ENCODE measurements at regions not wholly inside any gene's neighbourhood (a gene's known extent, or its start where the extent isn't known, plus 50 kb on each side); places are given as distances from the start of the nearest gene placed in this dataset.

GRCh38 chr5:126309860-126310259, 113.3 kb upstream of the GRAMD2B start:
- no peak for DNase-seq

GRCh38 chr5:126311766-126312165, 111.4 kb upstream of the GRAMD2B start:
- DNase-seq, result no peak

- no peak for DNase-seq
These were observed 107.9 kb upstream of the GRAMD2B start for GRCh38 chr5:126315341-126315740.

GRCh38 chr5:126332326-126332725, 90.9 kb upstream of the GRAMD2B start:
- DNase-seq, result no peak

- DNase-seq, result no peak
These were observed 88.4 kb upstream of the GRAMD2B start for GRCh38 chr5:126334760-126335159.

GRCh38 chr5:126335886-126336285, 87.3 kb upstream of the GRAMD2B start:
- DNase-seq, result no peak

GRCh38 chr5:126338635-126339034, 84.6 kb upstream of the GRAMD2B start:
- no peak for DNase-seq

- peak; percentile 46 to 63 for DNase-seq
These were observed 83.9 kb upstream of the GRAMD2B start for GRCh38 chr5:126339215-126339805.

- no peak for DNase-seq
These were observed 81.1 kb upstream of the GRAMD2B start for GRCh38 chr5:126341906-126342630.

GRCh38 chr5:126348855-126349635, 74.2 kb upstream of the GRAMD2B start:
- DNase-seq, result no peak

GRCh38 chr5:126351153-126351552, 72.1 kb upstream of the GRAMD2B start:
- no peak for DNase-seq

- DNase-seq, result no peak
These were observed 69.0 kb upstream of the GRAMD2B start for GRCh38 chr5:126354012-126354857.

- no peak for DNase-seq
These were observed 68.1 kb upstream of the GRAMD2B start for GRCh38 chr5:126354858-126355731.

- DNase-seq, result no peak
These were observed 67.3 kb upstream of the GRAMD2B start for GRCh38 chr5:126355940-126356339.

GRCh38 chr5:126357585-126358342, 65.4 kb upstream of the GRAMD2B start:
- no peak for DNase-seq

GRCh38 chr5:126358525-126358924, 64.7 kb upstream of the GRAMD2B start:
- no peak for DNase-seq

- DNase-seq, result no peak
These were observed 63.3 kb upstream of the GRAMD2B start for GRCh38 chr5:126359884-126360283.

- DNase-seq, result no peak
These were observed 62.7 kb upstream of the GRAMD2B start for GRCh38 chr5:126360467-126360866.

- no peak for DNase-seq
These were observed 59.6 kb upstream of the GRAMD2B start for GRCh38 chr5:126363658-126364057.

GRCh38 chr5:126364206-126364902, 58.9 kb upstream of the GRAMD2B start:
- DNase-seq, result no peak
